Heart left ventricle (tissue), 13 donors: ENCODE measurements at regions not wholly inside any gene's neighbourhood (a gene's known extent, or its start where the extent isn't known, plus 50 kb on each side); places are given as distances from the start of the nearest gene placed in this dataset.

Experiments
- POLR2A ChIP-seq, 2 donors: fragments of 450-650 bp; IDR thresholded peaks; one replicate each; pipeline ENCODE4 v1.6.1; 2017; ENCODE audit warnings: antibody characterized with exemption in 2 of 2, mild to moderate bottlenecking in 2 of 2, moderate library complexity in 2 of 2
- TF ChIP-seq, protein P1 (sequence below), 12 donors: fragments of 200-600 bp; sonication (generic) in 4 of 12; IDR thresholded peaks; one replicate each; pipeline versions ENCODE4 v1.5.0 to v1.8.0; 2018 to 2022; ENCODE audit warnings: antibody characterized with exemption in 12 of 12, mild to moderate bottlenecking in 5 of 12
- donor health status: ischemic (EF 13 %, LVEDD 7.1; RV severe dilation, severe dysfunction).
- donor health status: DM: no; HTN: yes; CAD: no.
- donor health status: DM: no; HTN: no; CAD: no.
- donor health status: ischemic (EF 25% LVEDD 6.9; RV normal size, moderate dysfunction).
- donor health status: ischemic (EF 25% LVEDD 5.7; RV mildly dilated, moderate dysfunction).
- donor health status: ischemic (EF 35%, LVEDD 5.7; RV mildly dilated, moderate dysfunction).
- donor health status: nonischemic (EF 11% LVEDD 7.7; RV severe dilation, severe dysfunction).
- donor health status: DM: yes; HTN: yes; CAD: no.
- donor health status: PGD.
- donor health status: ischemic (EF 29% LVEDD 5.4; RV normal size, mild dysfunction).
- donor health status: nonischemic (EF 23%, LVEDD 6.1; RV moderate dilation, normal function).

DNA sequence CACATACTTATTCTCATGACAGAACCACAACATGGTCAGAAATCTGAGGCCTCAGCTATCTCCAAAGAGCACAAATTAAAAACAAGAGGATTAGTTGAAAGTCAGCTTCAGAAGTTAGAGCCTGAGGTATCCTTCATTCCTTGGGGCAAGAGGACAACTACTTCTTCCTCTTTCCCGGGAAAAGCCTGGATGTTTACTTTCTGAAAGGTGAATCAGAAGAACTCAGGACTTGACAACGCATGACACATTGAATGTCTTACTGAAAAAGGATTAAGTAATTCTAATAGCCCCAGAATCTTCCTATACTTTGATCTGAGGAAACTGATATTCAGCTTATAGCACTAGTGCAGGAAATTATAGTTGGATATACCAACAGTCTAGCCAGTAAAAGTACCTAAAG is 573.2 kb downstream of the METTL4 start:
- TF ChIP-seq POLR2A (IDR thresholded peaks at IDR 0.05) = no peak
- TF ChIP-seq, protein P1, sequence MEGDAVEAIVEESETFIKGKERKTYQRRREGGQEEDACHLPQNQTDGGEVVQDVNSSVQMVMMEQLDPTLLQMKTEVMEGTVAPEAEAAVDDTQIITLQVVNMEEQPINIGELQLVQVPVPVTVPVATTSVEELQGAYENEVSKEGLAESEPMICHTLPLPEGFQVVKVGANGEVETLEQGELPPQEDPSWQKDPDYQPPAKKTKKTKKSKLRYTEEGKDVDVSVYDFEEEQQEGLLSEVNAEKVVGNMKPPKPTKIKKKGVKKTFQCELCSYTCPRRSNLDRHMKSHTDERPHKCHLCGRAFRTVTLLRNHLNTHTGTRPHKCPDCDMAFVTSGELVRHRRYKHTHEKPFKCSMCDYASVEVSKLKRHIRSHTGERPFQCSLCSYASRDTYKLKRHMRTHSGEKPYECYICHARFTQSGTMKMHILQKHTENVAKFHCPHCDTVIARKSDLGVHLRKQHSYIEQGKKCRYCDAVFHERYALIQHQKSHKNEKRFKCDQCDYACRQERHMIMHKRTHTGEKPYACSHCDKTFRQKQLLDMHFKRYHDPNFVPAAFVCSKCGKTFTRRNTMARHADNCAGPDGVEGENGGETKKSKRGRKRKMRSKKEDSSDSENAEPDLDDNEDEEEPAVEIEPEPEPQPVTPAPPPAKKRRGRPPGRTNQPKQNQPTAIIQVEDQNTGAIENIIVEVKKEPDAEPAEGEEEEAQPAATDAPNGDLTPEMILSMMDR (IDR thresholded peaks at IDR 0.05) = no peak
